DMS53 treated with DMSO at 0.1 percent for 48 hours (cell line): ENCODE measurements at regions not wholly inside any gene's neighbourhood (a gene's known extent, or its start where the extent isn't known, plus 50 kb on each side); places are given as distances from the start of the nearest gene placed in this dataset.
"Not testable (repeated sequence)": the region's sequence is repeated elsewhere in the genome, so short reads cannot be mapped to it uniquely, and the experiment has no call there.

Experiments
- DNase-seq: peaks from one replicate; lab custom pipeline; 2025; ENCODE audit not compliant: unreplicated experiment; lab: John Stamatoyannopoulos, UW

- no peak for DNase-seq
These were observed 50.9 kb upstream of the WARS2 start for GRCh38 chr1:119191325-119191724.

GRCh38 chr1:119204197-119204960 is 63.9 kb upstream of the WARS2 start:
- no peak for DNase-seq

- no peak for DNase-seq
These were observed 64.5 kb upstream of the WARS2 start for GRCh38 chr1:119204961-119205357.

GRCh38 chr1:119209061-119209460 is 68.6 kb upstream of the WARS2 start:
- no peak for DNase-seq

DNA sequence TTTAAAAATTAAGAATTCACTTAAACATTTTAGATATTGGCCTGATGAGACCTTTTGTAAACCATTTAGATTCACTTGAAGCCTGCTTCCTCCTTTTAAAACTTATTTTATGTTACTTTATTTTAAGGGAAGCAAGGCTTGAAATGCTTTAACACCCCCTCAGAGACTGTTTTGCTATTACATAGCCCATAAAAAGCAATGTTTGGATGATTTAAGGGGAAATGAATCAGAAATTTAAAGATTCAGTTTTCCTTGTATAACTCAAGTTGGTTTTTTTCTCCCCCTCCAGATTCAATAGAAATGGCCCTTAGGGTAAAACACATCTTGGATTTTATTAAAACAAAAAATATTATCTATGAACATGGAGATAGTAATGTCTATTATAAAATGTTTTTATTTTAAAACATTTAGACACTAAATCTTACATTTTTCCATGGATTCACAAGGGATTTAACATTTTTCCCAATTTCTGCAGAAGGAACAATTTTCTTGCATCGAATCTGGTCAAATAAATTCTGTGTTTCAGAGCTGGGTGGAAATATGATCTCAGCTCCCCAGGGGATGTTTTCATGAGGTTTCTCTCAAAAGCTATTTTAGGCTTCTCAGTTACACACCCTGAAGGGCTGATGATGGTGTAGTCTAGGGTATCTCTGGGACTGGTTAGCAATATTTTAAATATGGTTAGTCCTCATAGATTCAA is 69.3 kb upstream of the WARS2 start:
- DNase-seq: no peak

DNA sequence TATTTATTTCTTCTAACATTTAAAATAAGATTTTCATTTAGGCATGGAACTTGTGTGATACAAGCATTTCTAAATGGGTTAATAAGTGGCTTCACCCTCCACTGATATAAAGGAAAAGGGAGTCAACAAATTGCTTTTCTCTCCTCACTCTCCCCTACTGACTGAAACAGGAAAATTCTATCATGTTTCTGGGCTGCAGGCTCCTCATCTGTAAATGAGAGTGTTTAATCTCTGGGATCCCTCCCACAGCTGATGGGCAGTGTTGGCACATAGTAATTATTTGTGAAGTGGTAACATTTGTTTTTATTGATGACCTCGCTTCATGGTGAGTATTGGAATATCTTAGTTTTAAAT is 69.8 kb upstream of the WARS2 start:
- no peak for DNase-seq

- not testable (repeated sequence) for DNase-seq
These were observed 72.8 kb upstream of the WARS2 start for GRCh38 chr1:119213213-119213612.

GRCh38 chr1:119214961-119215360 is 74.5 kb upstream of the WARS2 start:
- not testable (repeated sequence) for DNase-seq

- DNase-seq: no peak
These were observed 76.9 kb upstream of the WARS2 start for GRCh38 chr1:119217309-119217828.

- no peak for DNase-seq
These were observed 79.3 kb upstream of the WARS2 start for GRCh38 chr1:119219711-119220110.

DNA sequence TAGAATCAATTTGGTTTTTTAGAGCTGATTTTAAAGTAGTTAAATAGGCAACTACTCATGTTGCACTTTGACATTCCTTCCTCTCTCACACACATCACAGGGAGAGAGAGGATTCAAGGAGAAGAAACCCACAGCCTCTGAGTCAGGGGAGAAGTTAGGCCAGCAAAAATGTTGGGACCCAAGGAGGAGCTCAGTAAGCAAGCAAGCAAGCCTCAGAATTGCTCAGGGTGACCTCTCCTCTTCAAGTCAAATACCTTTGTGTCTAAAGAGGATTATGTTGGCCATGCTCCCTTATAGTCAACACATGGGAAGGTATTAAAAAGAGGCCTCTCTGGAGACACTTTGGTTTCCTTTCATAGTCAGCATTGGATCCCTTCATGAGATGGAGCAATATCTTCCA is 80.5 kb upstream of the WARS2 start:
- no peak for DNase-seq

GRCh38 chr1:119222271-119222670 is 81.8 kb upstream of the WARS2 start:
- DNase-seq: no peak

- no peak for DNase-seq
These were observed 84.8 kb upstream of the WARS2 start for GRCh38 chr1:119225265-119225664.

DNA sequence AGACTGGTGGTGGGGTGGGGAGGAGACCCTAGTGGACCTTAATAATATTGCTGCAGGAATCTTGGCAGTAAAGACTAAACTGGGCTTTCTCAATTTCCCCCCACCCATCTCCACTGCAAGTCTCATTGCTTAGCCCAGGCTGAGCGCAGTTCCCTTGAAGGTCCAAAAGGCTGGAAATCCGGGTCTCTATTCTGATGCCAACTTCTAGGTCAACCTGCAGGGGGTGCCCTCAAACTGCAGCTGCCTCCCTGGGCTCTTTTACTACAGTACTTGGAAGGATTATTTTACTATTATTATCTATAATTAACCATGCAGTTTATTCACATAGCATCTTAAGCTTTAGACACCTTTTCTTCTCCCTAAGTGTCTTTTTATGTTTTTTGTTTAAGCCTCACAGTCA is 85.4 kb upstream of the WARS2 start:
- no peak for DNase-seq

- DNase-seq: no peak
These were observed 85.9 kb upstream of the WARS2 start for GRCh38 chr1:119226321-119226720.

DNA sequence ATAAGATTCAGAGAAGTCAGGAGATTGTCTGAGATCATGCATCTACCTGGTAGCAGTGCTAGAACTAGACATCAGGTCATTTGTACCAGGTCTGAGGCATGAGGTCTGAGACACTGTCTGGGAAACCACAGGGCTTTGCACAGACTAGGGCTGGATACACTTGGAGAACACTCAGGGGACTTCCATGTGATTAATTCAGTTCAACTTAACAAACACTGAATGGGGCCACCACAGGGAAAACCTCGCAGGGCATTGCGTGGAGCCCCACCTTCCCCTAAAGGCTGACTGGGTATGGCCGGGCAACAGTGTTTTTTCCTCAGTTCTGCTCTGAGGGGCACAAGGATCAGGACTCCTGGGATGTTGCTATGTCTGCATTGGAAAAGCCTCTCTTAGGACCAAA is 86.5 kb upstream of the WARS2 start:
- DNase-seq: no peak

GRCh38 chr1:119227456-119227855 is 87.0 kb upstream of the WARS2 start:
- no peak for DNase-seq

DNA sequence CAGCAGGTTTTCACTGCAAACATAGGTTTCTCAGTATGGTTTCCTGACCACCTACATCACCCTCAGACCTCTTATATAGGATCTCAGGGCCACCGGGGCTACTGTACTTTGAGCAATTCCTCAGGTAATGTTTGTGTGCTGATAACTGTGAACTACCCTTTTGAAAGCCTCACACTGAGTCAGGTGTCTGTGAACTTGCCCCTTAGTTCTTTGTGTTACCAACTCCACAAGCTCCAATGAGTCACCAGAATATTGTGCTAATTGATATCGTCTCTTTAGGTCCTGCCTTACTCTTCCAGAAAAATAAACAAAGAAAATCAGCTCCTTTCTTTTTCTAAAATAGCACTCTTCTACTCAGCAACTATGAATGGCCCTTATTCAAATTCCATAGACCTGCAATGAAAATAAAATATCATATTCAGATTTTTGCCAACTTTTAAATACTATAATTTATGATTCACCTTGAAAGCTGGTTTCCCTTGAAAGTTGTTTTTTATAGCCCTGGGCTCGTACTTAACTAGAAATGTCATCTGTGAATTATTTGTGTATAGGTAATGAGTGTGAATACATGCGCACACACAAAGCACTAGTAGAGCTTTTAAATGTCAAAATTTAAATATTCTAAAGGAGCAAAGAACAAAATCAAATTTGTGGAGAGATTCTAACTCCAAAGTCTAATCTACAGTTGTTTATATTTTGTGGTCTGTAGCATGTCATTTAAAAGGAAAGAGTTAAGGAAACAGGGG is 88.1 kb upstream of the WARS2 start:
- DNase-seq: no peak

DNA sequence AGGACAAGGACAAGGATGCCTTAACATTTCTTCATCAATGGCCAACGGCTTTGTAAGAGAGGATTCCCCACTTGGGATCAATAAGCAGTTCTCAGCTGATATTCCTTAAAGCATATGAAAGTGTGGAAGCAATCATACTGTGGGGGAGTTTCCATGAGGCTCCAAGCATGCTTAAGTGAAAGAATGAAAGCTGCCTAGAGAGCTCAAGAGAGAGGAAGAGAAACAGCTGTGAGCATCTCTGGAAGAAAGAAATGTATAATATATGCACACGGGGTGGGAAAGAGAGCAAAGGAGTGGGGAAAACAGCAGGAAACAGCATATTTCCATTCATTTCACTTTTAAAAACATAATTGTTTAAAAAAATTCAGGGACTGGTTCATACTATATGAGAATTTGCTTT is 94.7 kb upstream of the WARS2 start:
- DNase-seq: no peak

DNA sequence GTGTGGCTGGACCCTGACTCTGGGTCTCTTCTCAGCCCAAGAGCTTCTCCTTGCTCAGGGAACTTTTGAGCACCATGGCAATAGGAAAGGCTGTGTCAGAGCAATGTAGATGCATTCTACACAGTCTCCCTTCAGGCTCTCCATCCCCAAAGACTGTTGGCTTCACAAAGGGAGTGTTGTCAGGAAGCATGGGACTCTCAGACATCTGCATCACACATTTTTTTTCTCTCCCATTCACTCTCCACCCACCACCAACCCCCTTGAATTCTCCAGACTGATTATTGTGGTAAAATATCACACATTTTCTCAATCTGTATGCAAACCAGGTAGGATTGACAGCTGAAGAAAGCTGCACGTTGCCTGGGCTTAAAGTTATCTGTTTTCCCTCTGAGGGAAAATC is 105.4 kb upstream of the WARS2 start:
- DNase-seq: no peak

- DNase-seq: no peak
These were observed 108.8 kb upstream of the WARS2 start for GRCh38 chr1:119249283-119249682.

- no peak for DNase-seq
These were observed 109.8 kb upstream of the WARS2 start for GRCh38 chr1:119250299-119250698.
